ENCODE measurements at regions not wholly inside any gene's neighbourhood (a gene's known extent, or its start where the extent isn't known, plus 50 kb on each side); places are given as distances from the start of the nearest gene placed in this dataset.

DNA sequence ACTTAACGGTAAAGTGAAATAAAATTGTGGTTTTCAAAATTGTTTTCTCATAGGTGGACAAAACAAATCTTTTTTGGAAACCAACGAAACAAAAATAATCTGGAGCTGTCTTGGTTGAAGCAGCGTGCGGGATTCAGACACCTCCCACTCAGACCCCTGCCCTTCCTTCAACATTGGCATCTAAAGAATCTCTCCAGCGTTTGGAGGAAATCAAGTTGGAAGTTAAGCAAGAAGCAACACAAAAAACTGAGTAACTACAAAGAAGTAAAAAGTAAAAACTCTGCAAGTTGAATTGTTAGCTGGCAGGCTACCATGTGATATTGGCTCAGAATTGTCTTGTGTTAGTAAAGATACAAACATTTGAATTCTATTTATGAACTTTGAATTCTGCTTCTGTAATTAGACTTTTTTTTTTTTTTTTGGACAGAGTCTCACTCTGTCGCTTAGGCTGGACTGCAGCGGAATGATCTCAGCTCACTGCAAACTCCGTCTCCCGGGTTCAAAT is 361.0 kb upstream of the PMFBP1 start:
- no peak for TF ChIP-seq POLR2AphosphoS5 (IDR thresholded peaks at IDR 0.05)
- TF ChIP-seq POLR2A (IDR thresholded peaks at IDR 0.05) = no peak
